Thyroid gland (tissue), 4 donors: ENCODE measurements at regions not wholly inside any gene's neighbourhood (a gene's known extent, or its start where the extent isn't known, plus 50 kb on each side); places are given as distances from the start of the nearest gene placed in this dataset.

Experiments used
- POLR2A ChIP-seq, 2 donors: fragments of 450-650 bp; IDR thresholded peaks; one replicate each; pipeline ENCODE4 v1.6.1; 2017; ENCODE audit warnings: antibody characterized with exemption in 2 of 2, mild to moderate bottlenecking in 2 of 2, moderate library complexity in 1 of 2
- TF ChIP-seq, protein P1 (sequence below), 6 experiments: fragments of 200-600 bp in 3 of 6; fragments of 450-650 bp in 3 of 6; sonication (generic) in 3 of 6; IDR thresholded peaks; one replicate each; pipeline ENCODE4 v1.5.1; 2016 to 2019; ENCODE audit warnings: antibody characterized with exemption in 6 of 6, mild to moderate bottlenecking in 2 of 6, inconsistent platforms in 1 of 6, moderate library complexity in 1 of 6

DNA sequence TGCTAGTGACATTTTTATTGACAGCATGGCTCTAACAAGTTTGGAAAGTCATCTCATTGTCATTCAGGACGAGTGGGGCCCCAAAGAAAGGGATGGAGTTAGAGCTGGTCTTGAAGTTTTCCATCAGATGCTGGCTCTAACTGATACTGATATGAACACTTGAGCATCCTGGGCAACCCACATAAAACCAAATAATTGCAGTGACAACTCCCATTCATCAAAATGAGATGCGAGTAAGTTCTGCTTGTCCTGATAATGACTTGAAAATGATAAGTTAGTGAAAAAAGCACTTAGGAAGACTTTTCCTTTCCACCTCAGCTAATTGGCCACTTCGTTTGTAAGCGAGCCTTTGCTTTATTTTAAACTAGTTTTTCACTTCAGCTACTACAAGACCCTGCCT is 147.6 kb downstream of the SP3 start:
- TF ChIP-seq, protein P1, sequence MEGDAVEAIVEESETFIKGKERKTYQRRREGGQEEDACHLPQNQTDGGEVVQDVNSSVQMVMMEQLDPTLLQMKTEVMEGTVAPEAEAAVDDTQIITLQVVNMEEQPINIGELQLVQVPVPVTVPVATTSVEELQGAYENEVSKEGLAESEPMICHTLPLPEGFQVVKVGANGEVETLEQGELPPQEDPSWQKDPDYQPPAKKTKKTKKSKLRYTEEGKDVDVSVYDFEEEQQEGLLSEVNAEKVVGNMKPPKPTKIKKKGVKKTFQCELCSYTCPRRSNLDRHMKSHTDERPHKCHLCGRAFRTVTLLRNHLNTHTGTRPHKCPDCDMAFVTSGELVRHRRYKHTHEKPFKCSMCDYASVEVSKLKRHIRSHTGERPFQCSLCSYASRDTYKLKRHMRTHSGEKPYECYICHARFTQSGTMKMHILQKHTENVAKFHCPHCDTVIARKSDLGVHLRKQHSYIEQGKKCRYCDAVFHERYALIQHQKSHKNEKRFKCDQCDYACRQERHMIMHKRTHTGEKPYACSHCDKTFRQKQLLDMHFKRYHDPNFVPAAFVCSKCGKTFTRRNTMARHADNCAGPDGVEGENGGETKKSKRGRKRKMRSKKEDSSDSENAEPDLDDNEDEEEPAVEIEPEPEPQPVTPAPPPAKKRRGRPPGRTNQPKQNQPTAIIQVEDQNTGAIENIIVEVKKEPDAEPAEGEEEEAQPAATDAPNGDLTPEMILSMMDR (IDR thresholded peaks at IDR 0.05): no peak
- TF ChIP-seq POLR2A (IDR thresholded peaks at IDR 0.05): no peak
